ENCODE measurements at regions not wholly inside any gene's neighbourhood (a gene's known extent, or its start where the extent isn't known, plus 50 kb on each side); places are given as distances from the start of the nearest gene placed in this dataset.
"Not testable (repeated sequence)": the region's sequence is repeated elsewhere in the genome, so short reads cannot be mapped to it uniquely, and the experiment has no call there.

- no peaks in the 10 kb centered on the region for H3K27me3 ChIP-seq
- intact Hi-C loops (cut with DNase I) = no loop called here
- H3K9me3 ChIP-seq = no peaks in the 10 kb centered on the region
- ATAC-seq (no peak), DNase-seq (no peak)
- TF ChIP-seq POLR2A (IDR thresholded peaks at IDR 0.05) = no peak
- TF ChIP-seq, protein P1, sequence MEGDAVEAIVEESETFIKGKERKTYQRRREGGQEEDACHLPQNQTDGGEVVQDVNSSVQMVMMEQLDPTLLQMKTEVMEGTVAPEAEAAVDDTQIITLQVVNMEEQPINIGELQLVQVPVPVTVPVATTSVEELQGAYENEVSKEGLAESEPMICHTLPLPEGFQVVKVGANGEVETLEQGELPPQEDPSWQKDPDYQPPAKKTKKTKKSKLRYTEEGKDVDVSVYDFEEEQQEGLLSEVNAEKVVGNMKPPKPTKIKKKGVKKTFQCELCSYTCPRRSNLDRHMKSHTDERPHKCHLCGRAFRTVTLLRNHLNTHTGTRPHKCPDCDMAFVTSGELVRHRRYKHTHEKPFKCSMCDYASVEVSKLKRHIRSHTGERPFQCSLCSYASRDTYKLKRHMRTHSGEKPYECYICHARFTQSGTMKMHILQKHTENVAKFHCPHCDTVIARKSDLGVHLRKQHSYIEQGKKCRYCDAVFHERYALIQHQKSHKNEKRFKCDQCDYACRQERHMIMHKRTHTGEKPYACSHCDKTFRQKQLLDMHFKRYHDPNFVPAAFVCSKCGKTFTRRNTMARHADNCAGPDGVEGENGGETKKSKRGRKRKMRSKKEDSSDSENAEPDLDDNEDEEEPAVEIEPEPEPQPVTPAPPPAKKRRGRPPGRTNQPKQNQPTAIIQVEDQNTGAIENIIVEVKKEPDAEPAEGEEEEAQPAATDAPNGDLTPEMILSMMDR (IDR thresholded peaks at IDR 0.05) = no peak
- H3K36me3 ChIP-seq (replicated peaks in 1 of 2; ENCODE audit: insufficient read depth in 1 of 2, low read depth in 2 of 2) = no peaks in the 10 kb centered on the region
- WGBS, 2 donors = 59 to 74% methylated on average over 2 of the region's 2 CpGs
- no peak overlapping the region for H3K27ac ChIP-seq
- no peaks in the 10 kb centered on the region for H3K4me1 ChIP-seq
- H3K4me3 ChIP-seq = no peak overlapping the region
Observed at GRCh38 chr1:221594576-221594975, 147.3 kb downstream of the DUSP10 start.

DNA sequence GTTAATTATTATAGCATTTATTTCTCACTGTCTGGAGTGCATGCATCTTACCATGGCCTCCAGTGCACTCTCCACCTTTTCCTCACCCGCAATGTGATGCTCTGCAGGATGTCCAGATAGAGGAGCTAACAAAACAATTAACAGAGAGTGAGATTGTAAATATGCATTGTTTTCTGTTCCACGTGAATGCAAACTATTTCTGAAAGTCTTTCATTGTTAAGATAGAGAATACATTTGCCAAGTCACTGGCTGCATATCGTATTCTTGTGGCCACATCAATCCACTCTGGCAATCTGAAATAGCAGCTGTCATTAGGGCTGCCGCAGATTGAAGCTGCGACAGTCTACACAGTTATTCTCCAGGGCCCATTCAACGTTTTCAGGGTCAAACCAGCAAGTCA lies 143.8 kb downstream of the DUSP10 start:
- intact Hi-C loops (cut with DNase I) = no loop called here
- TF ChIP-seq, protein P1 (IDR thresholded peaks at IDR 0.05) = no peak
- TF ChIP-seq POLR2A (IDR thresholded peaks at IDR 0.05) = no peak
- Histone ChIP-seq H3K4me3 (no peak overlapping the region), H3K9me3 (no peaks in the 10 kb centered on the region), H3K4me1 (no peaks in the 10 kb centered on the region), H3K36me3 (replicated peaks in 1 of 2; ENCODE audit: insufficient read depth in 1 of 2, low read depth in 2 of 2) (no peaks in the 10 kb centered on the region), H3K27me3 (no peaks in the 10 kb centered on the region), H3K27ac (no peak overlapping the region)
- 62 to 76% methylated on average over 6 of the region's 6 CpGs for WGBS, 2 donors
- no peak for ATAC-seq
- no peak for DNase-seq

DNA sequence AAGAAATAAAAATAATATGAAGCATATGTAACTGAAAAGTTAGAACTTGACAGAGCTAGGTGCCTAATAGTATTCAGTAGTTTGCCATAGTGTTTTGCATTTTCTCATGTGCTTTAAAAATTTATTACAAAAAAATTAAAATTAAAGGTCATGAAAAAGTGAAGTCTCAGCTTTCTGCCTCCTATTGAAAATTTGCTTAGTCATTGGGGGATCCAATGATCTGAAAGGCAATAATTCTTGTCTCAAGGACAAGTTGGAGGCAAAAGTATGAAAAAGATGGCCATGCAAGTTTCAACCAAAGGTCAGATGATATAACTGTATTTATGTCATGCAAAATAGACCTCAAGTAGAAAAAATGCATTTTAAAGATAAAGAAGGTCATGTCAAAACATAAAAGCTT lies 140.7 kb downstream of the DUSP10 start:
- DNase-seq (no peak), ATAC-seq (no peak)
- Histone ChIP-seq H3K36me3 (replicated peaks in 1 of 2; ENCODE audit: insufficient read depth in 1 of 2, low read depth in 2 of 2) (no peaks in the 10 kb centered on the region), H3K27me3 (no peaks in the 10 kb centered on the region), H3K4me3 (no peak overlapping the region), H3K4me1 (no peaks in the 10 kb centered on the region), H3K27ac (no peak overlapping the region), H3K9me3 (no peaks in the 10 kb centered on the region)
- intact Hi-C loops (cut with DNase I) = no loop called here
- TF ChIP-seq, protein P1 (IDR thresholded peaks at IDR 0.05) = no peak
- no peak for TF ChIP-seq POLR2A (IDR thresholded peaks at IDR 0.05)

GRCh38 chr1:221602830-221603229 lies 139.1 kb downstream of the DUSP10 start:
- H3K9me3 ChIP-seq = no peaks in the 10 kb centered on the region
- DNase-seq (no peak), ATAC-seq (no peak)
- no peak overlapping the region for H3K27ac ChIP-seq
- WGBS, 2 donors = 87 to 91% methylated on average over 2 of the region's 2 CpGs
- H3K36me3 ChIP-seq (replicated peaks in 1 of 2; ENCODE audit: insufficient read depth in 1 of 2, low read depth in 2 of 2) = no peaks in the 10 kb centered on the region
- intact Hi-C loops (cut with DNase I) = no loop called here
- H3K27me3 ChIP-seq = no peaks in the 10 kb centered on the region
- no peak for TF ChIP-seq POLR2A (IDR thresholded peaks at IDR 0.05)
- TF ChIP-seq, protein P1 (IDR thresholded peaks at IDR 0.05) = no peak
- no peak overlapping the region for H3K4me3 ChIP-seq
- H3K4me1 ChIP-seq = no peaks in the 10 kb centered on the region

DNA sequence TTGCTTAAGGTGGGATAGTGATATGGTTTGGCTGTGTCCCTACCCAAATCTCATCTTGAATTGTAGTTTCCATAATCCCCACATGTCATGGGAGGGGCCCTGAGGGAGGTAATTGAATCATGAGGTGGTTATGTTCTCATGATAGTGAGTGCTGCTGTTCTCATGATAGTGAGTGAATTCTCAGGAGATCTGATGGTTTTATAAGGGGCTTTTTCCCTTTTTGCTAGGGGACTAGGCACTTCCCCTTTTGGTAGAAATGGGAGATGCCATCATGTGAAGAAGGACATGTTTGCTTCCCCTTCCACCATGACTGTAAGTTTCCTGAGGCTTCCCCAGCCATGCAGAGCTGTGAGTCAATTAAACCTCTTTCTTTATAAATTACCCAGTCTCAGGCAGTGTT lies 137.5 kb downstream of the DUSP10 start:
- H3K27ac ChIP-seq; H3K4me3 ChIP-seq; H3K27me3 ChIP-seq; DNase-seq; H3K36me3 ChIP-seq (replicated peaks in 1 of 2; ENCODE audit: insufficient read depth in 1 of 2, low read depth in 2 of 2); intact Hi-C loops (cut with DNase I); ATAC-seq; H3K4me1 ChIP-seq; H3K9me3 ChIP-seq: not testable (repeated sequence)

All from body of pancreas (tissue), 4 donors.